ENCODE measurements at regions not wholly inside any gene's neighbourhood (a gene's known extent, or its start where the extent isn't known, plus 50 kb on each side); places are given as distances from the start of the nearest gene placed in this dataset.

- SMC1A ChIA-PET (ENCODE audit: uncharacterized antibody, unreplicated experiment) = no interaction called here
- FAIRE-seq (no peak), DNase-seq (ENCODE audit: low read depth, low spot score) (no peak), ATAC-seq (no peak)
- Histone ChIP-seq H3K79me2 (ENCODE audit: control insufficient read depth, insufficient read depth, low read length) (no peaks in the 10 kb centered on the region), H3K9ac (ENCODE audit: control insufficient read depth, insufficient read depth, low read length) (no peak overlapping the region), H3K4me1 (ENCODE audit: control insufficient read depth, insufficient read depth, low read length) (no peaks in the 10 kb centered on the region), H3K4me2 (ENCODE audit: control insufficient read depth, insufficient read depth) (no peak overlapping the region), H3K4me3 (no peak overlapping the region), H3K27ac (ENCODE audit: control insufficient read depth, insufficient read depth) (no peak overlapping the region), H3K27me3 (replicated peaks in 1 of 2; ENCODE audit: control insufficient read depth in 2 of 2, insufficient read depth in 2 of 2, low read length in 1 of 2) (0 out of 4 replicates have a peak, but pooled peaks cover 0 to 2% of the 10 kb centered on the region in 2 experiments), H3K36me3 (ENCODE audit: control insufficient read depth in 2 of 2, insufficient read depth in 2 of 2, low read length in 1 of 2) (no peaks in the 10 kb centered on the region), H2AFZ (ENCODE audit: control insufficient read depth, low read depth, low read length) (no peak overlapping the region), H3K9me3 (replicated peaks; ENCODE audit: control insufficient read depth, insufficient read depth, low read length) (no peaks in the 10 kb centered on the region), H4K20me1 (ENCODE audit: control insufficient read depth, insufficient read depth) (no peaks in the 10 kb centered on the region)
- TF ChIP-seq IRF5 (IDR thresholded peaks at IDR 0.05; ENCODE audit: borderline replicate concordance) (no peak), NR2F1 (conservative IDR thresholded peaks at IDR 0.05) (no peak)
- no TSS peak for BruUV-seq (replicated peaks)
- RAD21 ChIA-PET (ENCODE audit: unreplicated experiment) = no interaction called here
- POLR2A ChIA-PET = no interaction called here
- in situ Hi-C loops (cut with MboI) = no loop called here
- WGBS (ENCODE audit: insufficient coverage, insufficient replicate concordance, low lambda C conversion rate, missing lambda C conversion rate) = 30% methylated on average over 7 of the region's 7 CpGs
- CTCF ChIA-PET = interaction anchor here (1.3 kb wide), 1 partner anchor 23 kb away, joined by 3 read pairs; no protein-coding TSS in a partner anchor
- intact Hi-C loops (cut with micrococcal nuclease; ENCODE audit: unreplicated experiment) = no loop called here
Observed at GRCh38 chr11:115103921-115104320, 400.3 kb downstream of the CADM1 start.

- Histone ChIP-seq H3K9ac (ENCODE audit: control insufficient read depth, insufficient read depth, low read length) (no peak overlapping the region), H3K4me2 (ENCODE audit: control insufficient read depth, insufficient read depth) (no peak overlapping the region), H3K4me3 (no peak overlapping the region), H3K27me3 (replicated peaks in 1 of 2; ENCODE audit: control insufficient read depth in 2 of 2, insufficient read depth in 2 of 2, low read length in 1 of 2) (0 out of 4 replicates have a peak, but pooled peaks cover 0 to 2% of the 10 kb centered on the region in 2 experiments), H3K9me3 (replicated peaks; ENCODE audit: control insufficient read depth, insufficient read depth, low read length) (no peaks in the 10 kb centered on the region), H3K79me2 (ENCODE audit: control insufficient read depth, insufficient read depth, low read length) (no peaks in the 10 kb centered on the region), H3K4me1 (ENCODE audit: control insufficient read depth, insufficient read depth, low read length) (no peaks in the 10 kb centered on the region), H3K27ac (ENCODE audit: control insufficient read depth, insufficient read depth) (no peak overlapping the region), H3K36me3 (ENCODE audit: control insufficient read depth in 2 of 2, insufficient read depth in 2 of 2, low read length in 1 of 2) (no peaks in the 10 kb centered on the region), H4K20me1 (ENCODE audit: control insufficient read depth, insufficient read depth) (no peaks in the 10 kb centered on the region), H2AFZ (ENCODE audit: control insufficient read depth, low read depth, low read length) (no peak overlapping the region)
- DNase-seq (ENCODE audit: low read depth, low spot score) = no peak
- intact Hi-C loops (cut with micrococcal nuclease; ENCODE audit: unreplicated experiment) = no loop called here
- ATAC-seq = no peak
- ChIA-PET CTCF (interaction anchor here (1.3 kb wide), 1 partner anchor 22 kb away, joined by 3 read pairs; no protein-coding TSS in a partner anchor), RAD21 (ENCODE audit: unreplicated experiment) (no interaction called here), POLR2A (no interaction called here), SMC1A (ENCODE audit: uncharacterized antibody, unreplicated experiment) (no interaction called here)
- WGBS (ENCODE audit: insufficient coverage, insufficient replicate concordance, low lambda C conversion rate, missing lambda C conversion rate) = 34% methylated on average over 9 of the region's 9 CpGs
- BruUV-seq (replicated peaks) = no TSS peak
- in situ Hi-C loops (cut with MboI) = no loop called here
- no peak for FAIRE-seq
- no peak for TF ChIP-seq ZZZ3 (IDR thresholded peaks at IDR 0.05; ENCODE audit: control insufficient read depth, insufficient read length, low read depth)
- TF ChIP-seq STAT1 (conservative IDR thresholded peaks at IDR 0.05) = no peak
- TF ChIP-seq MEF2B (IDR thresholded peaks at IDR 0.05; ENCODE audit: partially characterized antibody, poor library complexity, severe bottlenecking) = no peak
- TF ChIP-seq MTA3 (IDR thresholded peaks at IDR 0.05; ENCODE audit: borderline replicate concordance, low read length) = no peak
- TF ChIP-seq NR2C1 (IDR thresholded peaks at IDR 0.05) = no peak
- no peak for TF ChIP-seq ZNF687 (IDR thresholded peaks at IDR 0.05)
- TF ChIP-seq E2F8 (IDR thresholded peaks at IDR 0.05; ENCODE audit: low read depth, partially characterized antibody) = no peak
Observed at GRCh38 chr11:115104851-115105453, 399.3 kb downstream of the CADM1 start.

Measured in GM12878 (cell line).